GM21360 (cell line): ENCODE measurements at regions not wholly inside any gene's neighbourhood (a gene's known extent, or its start where the extent isn't known, plus 50 kb on each side); places are given as distances from the start of the nearest gene placed in this dataset.
A peak's percentile ranks its signal among the peaks of the same experiment; 100 is the strongest.

Experiments
- ATAC-seq: cut with Tn5 transposase; IDR thresholded peaks from one replicate; pipeline ENCODE4 v1.9.1; 2021; ENCODE audit warnings: mild to moderate bottlenecking, moderate library complexity; ENCODE audit not compliant: unreplicated experiment

- peak; percentile 22 for ATAC-seq
Observed at GRCh38 chr13:40026741-40027140, 371.3 kb downstream of the COG6 start.

GRCh38 chr13:40028446-40028845 lies 373.0 kb downstream of the COG6 start:
- no peak for ATAC-seq

GRCh38 chr13:40031031-40031430 lies 375.6 kb downstream of the COG6 start:
- ATAC-seq = no peak

- no peak for ATAC-seq
Observed at GRCh38 chr13:40039061-40039460, 383.6 kb downstream of the COG6 start.

- no peak for ATAC-seq
Observed at GRCh38 chr13:40042991-40043390, 387.5 kb downstream of the COG6 start.

- ATAC-seq = no peak
Observed at GRCh38 chr13:40043764-40044163, 388.3 kb downstream of the COG6 start.

- ATAC-seq = peak; percentile 96
Observed at GRCh38 chr13:40047322-40047771, 391.9 kb downstream of the COG6 start.

GRCh38 chr13:40048551-40048950 lies 393.1 kb downstream of the COG6 start:
- no peak for ATAC-seq

- ATAC-seq = no peak
Observed at GRCh38 chr13:40052954-40053353, 397.5 kb downstream of the COG6 start.

- ATAC-seq = no peak
Observed at GRCh38 chr13:40053401-40053800, 397.9 kb downstream of the COG6 start.

GRCh38 chr13:40054422-40054821 lies 399.0 kb downstream of the COG6 start:
- peak; percentile 57 for ATAC-seq

GRCh38 chr13:40056898-40057619 lies 401.6 kb downstream of the COG6 start:
- ATAC-seq = no peak

- ATAC-seq = peak; percentile 38
Observed at GRCh38 chr13:40058757-40059236, 403.3 kb downstream of the COG6 start.

GRCh38 chr13:40059540-40060232 lies 404.2 kb downstream of the COG6 start:
- peak; percentile 32 for ATAC-seq

GRCh38 chr13:40060296-40061007 lies 405.0 kb downstream of the COG6 start:
- ATAC-seq = peak; percentile 69

GRCh38 chr13:40061466-40062450 lies 406.3 kb downstream of the COG6 start:
- ATAC-seq = no peak

GRCh38 chr13:40063278-40063698 lies 407.8 kb downstream of the COG6 start:
- ATAC-seq = no peak

- no peak for ATAC-seq
Observed at GRCh38 chr13:40063703-40064102, 408.2 kb downstream of the COG6 start.

GRCh38 chr13:40064154-40065097 lies 409.0 kb downstream of the COG6 start:
- no peak for ATAC-seq
